ENCODE measurements at regions not wholly inside any gene's neighbourhood (a gene's known extent, or its start where the extent isn't known, plus 50 kb on each side); places are given as distances from the start of the nearest gene placed in this dataset.
"Not testable (repeated sequence)": the region's sequence is repeated elsewhere in the genome, so short reads cannot be mapped to it uniquely, and the experiment has no call there.

GRCh38 chr2:89756616-89757015 is 1065.1 kb downstream of the RPIA start:
- not testable (repeated sequence) for DNase-seq

GRCh38 chr2:89758332-89759026 is 1067.0 kb downstream of the RPIA start:
- DNase-seq, result not testable (repeated sequence)

- not testable (repeated sequence) for DNase-seq
Observed at GRCh38 chr2:89760762-89761161, 1069.3 kb downstream of the RPIA start.

- DNase-seq, result not testable (repeated sequence)
Observed at GRCh38 chr2:89761171-89761570, 1069.7 kb downstream of the RPIA start.

- not testable (repeated sequence) for DNase-seq
Observed at GRCh38 chr2:89761863-89762262, 1070.4 kb downstream of the RPIA start.

- not testable (repeated sequence) for DNase-seq
Observed at GRCh38 chr2:89762461-89763253, 1071.2 kb downstream of the RPIA start.

GRCh38 chr2:89763254-89763580 is 1071.7 kb downstream of the RPIA start:
- no peak for DNase-seq

GRCh38 chr2:89763581-89764485 is 1072.4 kb downstream of the RPIA start:
- no peak for DNase-seq

GRCh38 chr2:89764571-89765360 is 1073.3 kb downstream of the RPIA start:
- DNase-seq, result not testable (repeated sequence)

GRCh38 chr2:89765361-89765718 is 1073.9 kb downstream of the RPIA start:
- DNase-seq, result not testable (repeated sequence)

- DNase-seq, result not testable (repeated sequence)
Observed at GRCh38 chr2:89766141-89766990, 1074.9 kb downstream of the RPIA start.

GRCh38 chr2:89767058-89767457 is 1075.6 kb downstream of the RPIA start:
- not testable (repeated sequence) for DNase-seq

GRCh38 chr2:89767572-89768435 is 1076.3 kb downstream of the RPIA start:
- no peak for DNase-seq

- no peak for DNase-seq
Observed at GRCh38 chr2:89775885-89776284, 1084.4 kb downstream of the RPIA start.

- no peak for DNase-seq
Observed at GRCh38 chr2:89780318-89780717, 1088.8 kb downstream of the RPIA start.

GRCh38 chr2:89781962-89782361 is 1090.5 kb downstream of the RPIA start:
- no peak for DNase-seq

GRCh38 chr2:89784960-89785359 is 1093.5 kb downstream of the RPIA start:
- no peak for DNase-seq

GRCh38 chr2:89785528-89785927 is 1094.1 kb downstream of the RPIA start:
- not testable (repeated sequence) for DNase-seq

GRCh38 chr2:89786642-89787041 is 1095.2 kb downstream of the RPIA start:
- not testable (repeated sequence) for DNase-seq

- not testable (repeated sequence) for DNase-seq
Observed at GRCh38 chr2:89795530-89795929, 1104.1 kb downstream of the RPIA start.

Data from suppressor macrophage (primary cell).